ENCODE measurements at regions not wholly inside any gene's neighbourhood (a gene's known extent, or its start where the extent isn't known, plus 50 kb on each side); places are given as distances from the start of the nearest gene placed in this dataset.

DNA sequence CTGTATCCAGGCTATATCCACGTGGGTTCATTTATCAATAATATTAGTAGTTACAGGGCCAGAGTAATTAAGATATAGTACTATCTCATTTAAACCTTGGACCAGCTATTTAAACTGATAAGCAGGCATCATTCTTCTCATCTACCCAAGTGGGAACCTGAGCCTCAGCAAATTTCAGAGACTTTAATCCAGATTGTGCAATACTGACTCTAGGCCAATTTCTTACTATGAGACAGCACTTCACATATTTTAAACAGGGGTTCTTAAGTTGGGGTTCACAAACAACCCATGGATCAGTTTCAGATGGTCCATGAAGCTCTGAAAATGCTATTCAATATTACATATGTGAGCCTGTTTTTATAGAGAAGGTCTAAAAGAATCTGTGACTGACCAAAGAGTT is 302.7 kb upstream of the PSMD7 start:
- TF ChIP-seq, protein P1, sequence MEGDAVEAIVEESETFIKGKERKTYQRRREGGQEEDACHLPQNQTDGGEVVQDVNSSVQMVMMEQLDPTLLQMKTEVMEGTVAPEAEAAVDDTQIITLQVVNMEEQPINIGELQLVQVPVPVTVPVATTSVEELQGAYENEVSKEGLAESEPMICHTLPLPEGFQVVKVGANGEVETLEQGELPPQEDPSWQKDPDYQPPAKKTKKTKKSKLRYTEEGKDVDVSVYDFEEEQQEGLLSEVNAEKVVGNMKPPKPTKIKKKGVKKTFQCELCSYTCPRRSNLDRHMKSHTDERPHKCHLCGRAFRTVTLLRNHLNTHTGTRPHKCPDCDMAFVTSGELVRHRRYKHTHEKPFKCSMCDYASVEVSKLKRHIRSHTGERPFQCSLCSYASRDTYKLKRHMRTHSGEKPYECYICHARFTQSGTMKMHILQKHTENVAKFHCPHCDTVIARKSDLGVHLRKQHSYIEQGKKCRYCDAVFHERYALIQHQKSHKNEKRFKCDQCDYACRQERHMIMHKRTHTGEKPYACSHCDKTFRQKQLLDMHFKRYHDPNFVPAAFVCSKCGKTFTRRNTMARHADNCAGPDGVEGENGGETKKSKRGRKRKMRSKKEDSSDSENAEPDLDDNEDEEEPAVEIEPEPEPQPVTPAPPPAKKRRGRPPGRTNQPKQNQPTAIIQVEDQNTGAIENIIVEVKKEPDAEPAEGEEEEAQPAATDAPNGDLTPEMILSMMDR (IDR thresholded peaks at IDR 0.05): no peak
- TF ChIP-seq POLR2AphosphoS5 (IDR thresholded peaks at IDR 0.05; ENCODE audit: low read depth, low read length): no peak

All from Panc1 (cell line).